Daoy (cell line): ENCODE measurements at regions not wholly inside any gene's neighbourhood (a gene's known extent, or its start where the extent isn't known, plus 50 kb on each side); places are given as distances from the start of the nearest gene placed in this dataset.
"Not testable (repeated sequence)": the region's sequence is repeated elsewhere in the genome, so short reads cannot be mapped to it uniquely, and the experiment has no call there.

Source experiments
- DNase-seq: peaks from one replicate; pipeline ENCODE4 v3.0.0-alpha.2; 2015; ENCODE audit warnings: low read depth

DNA sequence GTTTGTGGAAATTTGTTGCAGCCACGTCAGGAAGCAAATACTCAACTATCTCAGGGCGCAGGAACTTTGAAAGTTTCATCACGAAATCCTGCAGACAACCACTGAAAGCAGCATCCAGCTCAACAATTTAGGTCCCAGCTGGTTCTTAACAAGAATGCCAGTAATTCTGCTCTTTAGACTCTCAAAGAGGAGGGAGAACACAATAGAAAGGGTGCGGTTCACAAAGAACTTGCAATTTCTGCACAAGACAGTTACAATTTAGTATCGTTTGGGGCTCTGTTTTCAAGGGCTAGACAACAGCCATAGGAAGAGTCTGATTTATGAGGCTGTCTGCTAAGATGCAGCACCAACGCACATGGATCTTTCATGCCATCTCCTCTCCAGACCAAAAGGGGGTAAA, 223.1 kb downstream of the FGFR2 start:
- no peak for DNase-seq

DNA sequence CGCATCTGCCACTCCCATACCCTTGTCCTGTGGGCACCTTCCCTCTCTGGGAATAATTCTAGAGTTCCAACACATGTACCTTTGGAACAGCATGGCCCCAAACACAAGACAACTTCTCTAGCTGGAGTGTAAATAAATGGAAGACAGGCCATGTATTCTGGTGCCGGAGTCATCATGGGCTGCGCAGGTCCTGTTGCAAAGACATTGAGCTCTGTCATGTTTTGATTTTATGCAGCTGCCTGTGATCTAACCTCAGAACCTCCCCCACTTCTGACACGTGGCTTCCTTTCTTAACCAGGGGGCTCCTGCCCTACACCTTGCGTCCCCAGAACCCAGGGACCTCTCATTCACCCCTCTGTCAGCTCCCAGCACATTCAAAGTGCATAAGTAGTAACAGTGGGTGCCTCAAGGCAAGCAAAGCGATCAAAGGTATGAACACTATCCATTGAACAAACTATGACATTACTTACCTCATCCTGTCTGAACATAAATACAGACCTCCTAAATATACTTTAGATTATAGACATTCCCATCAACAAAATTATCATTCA, 219.9 kb downstream of the FGFR2 start:
- DNase-seq, result no peak

DNA sequence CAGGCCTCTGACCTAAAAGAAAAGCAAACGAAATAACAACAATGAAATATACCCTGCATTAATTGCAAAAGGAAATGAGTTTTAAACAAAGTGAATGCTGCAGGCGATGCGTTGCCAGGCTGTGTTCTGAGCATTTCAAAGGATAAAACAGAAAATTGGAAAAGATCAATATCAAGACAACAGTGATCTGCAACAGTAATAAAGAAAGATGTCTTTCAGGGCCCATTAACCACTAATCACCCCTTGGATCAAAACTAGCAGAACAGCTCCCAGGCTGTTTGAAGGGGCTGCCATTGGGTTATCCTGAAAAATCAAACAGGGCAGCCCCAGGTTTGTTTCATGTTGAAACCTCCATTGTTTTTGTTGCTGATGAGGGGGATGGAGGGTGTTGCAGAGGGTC, 219.2 kb downstream of the FGFR2 start:
- DNase-seq, result no peak

DNA sequence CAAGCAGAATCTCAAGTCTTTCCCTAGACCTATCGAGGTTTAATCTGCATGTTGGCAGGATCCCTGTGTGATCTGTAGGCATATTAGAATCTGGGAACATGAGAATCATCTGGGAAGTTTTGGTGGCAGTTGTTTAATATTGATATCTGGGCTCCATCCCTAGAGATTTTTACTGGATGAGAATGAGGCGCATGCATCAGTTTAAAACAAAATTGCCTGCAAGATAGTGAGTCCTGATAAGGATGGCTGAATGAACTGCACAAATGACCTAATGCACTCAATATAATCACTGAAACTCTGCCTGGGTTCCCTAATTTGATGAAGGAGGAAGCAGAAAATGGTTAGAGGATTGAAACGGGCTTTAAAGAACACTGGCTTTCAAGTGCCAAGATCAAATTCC, 218.0 kb downstream of the FGFR2 start:
- no peak for DNase-seq

DNA sequence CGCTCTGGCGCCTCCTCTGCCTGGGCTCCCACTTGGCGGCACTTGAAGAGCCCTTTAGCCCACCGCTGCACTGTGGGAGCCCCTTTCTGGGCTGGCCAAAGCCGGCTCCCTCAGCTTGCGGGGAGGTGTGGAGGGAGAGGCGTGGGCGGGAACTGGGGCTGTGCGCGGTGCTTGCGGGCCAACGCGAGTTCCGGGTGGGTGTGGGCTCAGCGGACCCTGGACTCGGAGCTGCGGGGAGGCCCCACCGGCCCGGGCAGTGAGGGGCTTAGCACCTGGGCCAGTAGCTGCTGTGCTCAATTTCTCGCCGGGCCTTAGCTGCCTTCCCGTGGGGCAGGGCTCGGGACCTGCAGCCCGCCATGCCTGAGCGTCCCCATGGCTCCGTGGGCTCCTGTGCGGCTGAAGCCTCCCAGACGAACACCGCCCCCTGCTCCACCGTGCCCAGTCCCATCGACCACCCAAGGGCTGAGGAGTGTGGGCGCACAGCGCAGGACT, 216.2 kb downstream of the FGFR2 start:
- not testable (repeated sequence) for DNase-seq

DNA sequence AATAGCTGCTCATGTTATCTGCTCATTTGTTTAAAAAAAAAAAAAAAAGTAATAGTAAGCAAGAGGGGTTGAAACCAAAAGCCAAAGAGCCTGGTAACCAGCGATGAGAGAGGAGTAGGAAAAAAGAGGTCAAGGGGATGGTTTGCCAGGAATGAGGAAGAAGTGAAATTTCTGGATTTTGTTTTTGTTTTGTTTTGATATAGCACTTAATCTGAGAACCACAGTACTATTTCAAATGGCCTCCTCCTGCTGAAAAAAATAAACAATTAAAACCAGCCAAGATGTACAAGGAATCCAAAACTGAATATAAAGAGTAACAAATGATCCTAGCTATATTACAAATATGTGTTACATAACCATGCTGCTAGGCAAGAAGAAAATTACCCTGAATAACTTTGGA, 213.1 kb downstream of the FGFR2 start:
- DNase-seq, result no peak

DNA sequence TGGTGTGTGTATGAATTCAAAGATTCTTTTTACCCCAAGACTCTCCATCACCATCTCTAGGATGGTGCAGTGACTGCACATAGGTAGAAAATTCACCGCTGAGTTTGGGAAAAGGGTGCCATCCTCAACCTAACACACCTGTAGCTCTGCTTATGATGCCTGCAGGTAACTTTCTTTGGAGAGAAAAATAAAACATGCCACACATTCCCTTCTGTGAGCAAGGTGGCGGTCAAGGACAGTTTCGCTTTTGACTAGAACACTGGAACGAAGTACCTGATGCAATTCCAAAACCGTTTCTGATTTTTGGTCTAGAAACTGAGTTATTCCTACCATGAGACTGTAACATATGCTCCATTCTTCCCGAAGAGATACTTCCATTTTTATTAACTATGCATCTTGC, 205.6 kb downstream of the FGFR2 start:
- no peak for DNase-seq

DNA sequence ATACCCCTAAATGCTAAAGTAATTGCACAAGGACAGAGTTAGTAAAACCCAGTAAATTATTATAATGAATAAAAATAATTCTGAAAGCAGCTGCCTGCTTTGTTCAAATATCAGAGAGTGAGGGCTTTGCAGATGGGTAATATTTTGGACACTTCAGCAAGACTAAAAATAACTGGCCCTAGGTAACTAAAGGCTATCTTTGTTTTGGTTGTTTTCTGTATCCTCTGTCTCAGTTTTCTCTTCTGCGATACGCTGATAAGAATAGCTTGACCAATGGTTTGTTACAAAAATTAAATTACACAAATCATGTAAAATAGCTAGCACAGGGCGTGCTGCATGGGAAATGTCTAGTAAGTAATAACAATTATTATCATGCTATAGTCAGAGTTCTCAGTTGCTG, 204.7 kb downstream of the FGFR2 start:
- DNase-seq, result no peak

DNA sequence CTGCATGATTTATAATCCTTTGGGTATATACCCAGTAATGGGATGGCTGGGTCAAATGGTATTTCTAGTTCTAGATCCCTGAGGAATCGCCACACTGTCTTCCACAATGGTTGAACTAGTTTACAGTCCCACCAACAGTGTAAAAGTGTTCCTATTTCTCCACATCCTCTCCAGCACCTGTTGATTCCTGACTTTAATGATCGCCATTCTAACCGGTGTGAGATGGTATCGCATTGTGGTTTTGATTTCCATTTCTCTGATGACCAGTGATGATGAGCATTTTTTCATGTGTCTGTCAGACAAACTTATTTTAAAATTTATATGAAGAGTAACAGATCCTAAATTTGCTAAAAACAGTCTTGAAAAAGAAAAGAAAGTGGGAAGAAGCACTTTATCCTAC, 197.7 kb downstream of the FGFR2 start:
- DNase-seq, result not testable (repeated sequence)

DNA sequence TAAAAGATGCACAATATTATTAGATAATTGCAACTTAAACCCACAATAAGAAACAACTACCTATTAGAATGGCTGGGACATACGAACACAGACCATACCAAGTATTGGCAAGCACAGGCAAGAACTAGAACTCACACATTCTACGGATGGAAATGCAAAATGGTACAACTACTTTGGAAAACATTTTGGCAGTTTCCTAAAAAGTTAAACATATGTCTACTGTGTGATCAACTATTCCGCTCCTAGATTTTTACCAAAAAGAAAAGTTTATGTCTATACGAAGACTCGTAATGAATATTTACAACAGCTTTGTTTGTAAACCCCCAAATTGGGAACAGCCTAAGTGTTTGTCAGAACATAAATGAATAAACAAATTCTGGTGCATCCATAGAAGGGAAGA, 194.7 kb downstream of the FGFR2 start:
- DNase-seq, result no peak

DNA sequence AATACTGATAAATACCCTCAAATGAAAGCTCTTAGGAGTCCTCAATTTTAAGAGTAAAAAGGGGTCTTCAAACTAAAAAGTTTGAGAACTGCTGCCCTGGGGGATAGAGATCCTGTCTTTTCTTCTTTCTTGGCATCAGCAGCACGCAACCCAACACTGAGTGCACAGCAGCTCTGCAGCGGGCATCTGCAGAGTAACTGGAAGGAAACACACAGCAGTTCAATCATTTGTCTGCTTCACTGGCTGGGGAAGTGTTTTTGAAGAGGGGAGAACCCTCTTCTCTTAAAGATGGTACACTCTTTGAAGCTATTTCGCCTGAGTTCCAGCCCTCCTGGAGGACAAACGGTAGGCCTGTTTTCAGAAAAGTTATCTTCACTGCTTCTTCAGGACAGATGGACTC, 193.6 kb downstream of the FGFR2 start:
- no peak for DNase-seq

DNA sequence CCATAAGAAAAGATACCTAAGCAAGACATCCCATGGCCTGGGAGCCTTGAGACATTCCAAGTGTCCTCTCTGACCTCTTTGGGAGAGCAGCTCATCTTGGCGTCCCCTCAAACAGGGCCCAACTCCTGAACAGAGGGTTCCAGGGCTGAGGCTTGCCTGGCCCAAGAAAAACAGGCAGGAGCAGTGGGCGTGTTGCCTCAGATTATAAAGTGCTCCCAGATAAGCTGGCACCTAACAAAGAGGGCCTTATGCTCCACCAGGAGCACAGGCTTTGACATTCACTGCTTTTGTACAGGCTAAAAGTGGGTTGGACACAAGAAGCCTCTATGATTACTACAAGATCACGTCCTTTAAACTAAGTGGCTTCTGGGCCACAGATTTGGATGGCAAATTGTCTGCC, 193.1 kb downstream of the FGFR2 start:
- no peak for DNase-seq

DNA sequence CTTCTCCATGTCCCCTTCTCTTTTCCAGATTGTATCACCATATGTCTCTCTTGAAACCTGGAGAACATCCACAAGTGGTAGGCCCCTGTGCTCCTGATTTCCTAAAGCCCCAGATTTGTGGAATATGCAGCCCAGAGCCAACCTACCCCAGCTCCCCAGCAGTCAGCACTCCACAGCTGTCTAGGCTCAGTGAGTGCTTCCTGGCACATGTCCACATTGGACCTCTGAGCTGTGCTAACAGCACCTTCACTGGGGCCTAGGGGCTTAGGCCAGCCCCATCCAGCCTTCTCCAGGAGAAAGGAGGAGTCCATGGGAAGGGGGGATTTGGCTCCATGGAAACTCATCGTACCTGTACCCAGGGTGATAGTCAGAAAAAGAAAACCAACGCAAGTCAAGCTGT, 192.7 kb downstream of the FGFR2 start:
- DNase-seq, result no peak

DNA sequence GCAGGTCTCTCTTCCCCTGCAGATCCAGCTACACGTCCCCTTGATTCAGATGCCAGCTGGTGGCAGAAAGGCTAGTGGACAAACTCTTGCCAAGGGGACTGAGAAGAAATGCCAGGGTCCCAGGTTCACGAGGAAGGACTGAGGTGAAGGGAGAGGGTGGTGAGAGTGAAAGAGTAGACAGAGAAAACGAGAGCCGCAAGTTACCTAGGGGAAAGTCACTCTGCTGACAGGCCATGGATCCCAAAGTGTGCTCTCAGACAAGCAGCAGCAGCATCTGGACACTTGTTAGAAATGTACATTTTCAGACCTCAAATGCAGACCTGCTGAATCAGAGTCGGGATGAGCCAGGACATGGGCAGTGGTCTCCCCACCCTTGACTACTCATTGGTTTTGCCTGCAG, 192.3 kb downstream of the FGFR2 start:
- no peak for DNase-seq

DNA sequence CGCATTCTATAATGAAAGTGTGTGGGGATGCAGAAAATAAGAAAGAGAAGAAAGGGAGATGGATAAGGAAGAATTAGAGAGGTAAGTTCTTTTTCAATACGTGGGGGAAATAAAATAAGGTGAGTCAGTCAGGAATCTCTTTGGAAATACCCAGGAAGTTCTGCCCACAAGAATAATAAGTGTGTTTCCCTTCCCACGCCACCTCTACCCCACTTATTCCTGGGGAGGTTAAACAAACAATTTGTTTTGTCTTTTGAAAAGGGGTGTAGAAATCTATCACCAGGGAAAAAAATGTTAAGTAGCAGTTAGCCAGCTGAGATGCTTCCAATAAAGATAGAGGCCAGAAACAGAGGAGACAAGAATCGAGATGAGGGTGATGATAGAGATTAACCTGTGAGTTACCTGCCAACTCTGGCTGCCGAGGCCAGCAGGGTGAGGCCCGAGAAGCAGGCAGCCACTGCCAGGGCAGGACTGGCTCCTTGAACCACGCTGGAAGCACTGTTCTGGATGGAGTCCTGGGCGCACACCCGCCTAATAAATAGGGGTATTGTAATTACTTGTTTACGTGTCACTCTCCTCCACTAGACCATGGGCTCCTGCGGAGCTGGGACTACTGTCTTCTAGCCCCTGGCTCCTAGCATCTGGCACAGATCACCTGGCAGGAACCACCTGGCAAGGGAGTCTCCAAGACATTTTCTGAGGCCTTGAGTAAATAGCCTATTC, 191.3 kb downstream of the FGFR2 start:
- DNase-seq, result peak; percentile 69

DNA sequence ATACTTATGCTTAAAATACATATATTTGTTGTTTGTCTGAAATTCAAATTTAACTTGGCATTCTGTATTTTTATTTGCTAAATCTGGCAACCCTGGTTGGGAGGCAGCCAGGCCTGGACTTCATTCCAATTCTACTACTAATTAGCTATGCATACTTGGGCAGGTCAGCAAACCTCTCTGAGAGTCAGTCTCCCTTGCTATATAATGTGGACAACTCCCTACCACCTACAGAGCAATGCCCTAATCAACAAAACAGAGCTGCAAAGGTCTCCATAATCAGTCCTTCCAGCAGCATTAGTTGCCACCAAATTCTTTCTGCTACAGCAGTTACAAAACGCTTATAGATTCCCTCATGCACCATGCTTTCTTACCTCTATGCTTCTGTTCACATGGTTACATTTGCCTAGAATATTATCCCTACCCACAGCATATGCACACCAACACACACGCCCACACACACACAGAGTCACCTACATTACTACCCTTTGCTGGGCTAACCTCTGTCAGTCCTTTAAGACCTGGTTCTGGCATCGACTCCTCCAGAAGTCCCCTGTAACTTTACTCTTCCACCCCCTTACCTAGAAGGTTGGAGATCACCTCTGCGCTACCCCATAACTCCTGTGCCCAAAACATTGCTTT, 188.7 kb downstream of the FGFR2 start:
- DNase-seq, result no peak

DNA sequence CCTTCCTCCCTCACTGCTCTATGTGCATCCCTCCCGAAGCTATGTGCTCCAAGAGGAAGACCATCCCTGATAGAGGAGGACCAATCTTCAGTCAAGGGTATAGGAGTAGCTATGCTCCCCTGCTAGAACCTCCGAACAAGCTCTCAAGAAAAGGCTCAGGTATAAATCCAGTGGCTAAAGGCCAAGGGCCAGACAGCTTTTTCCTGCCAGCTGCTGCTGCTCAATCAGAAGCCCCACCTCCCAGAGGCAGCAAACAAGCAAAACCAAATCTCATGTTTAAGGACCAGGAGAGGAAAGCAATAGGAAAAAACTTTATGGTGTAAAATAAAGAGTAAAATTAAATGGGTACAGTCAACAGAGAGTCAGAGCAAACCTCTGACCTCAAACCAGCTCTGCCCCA, 187.2 kb downstream of the FGFR2 start:
- no peak for DNase-seq

DNA sequence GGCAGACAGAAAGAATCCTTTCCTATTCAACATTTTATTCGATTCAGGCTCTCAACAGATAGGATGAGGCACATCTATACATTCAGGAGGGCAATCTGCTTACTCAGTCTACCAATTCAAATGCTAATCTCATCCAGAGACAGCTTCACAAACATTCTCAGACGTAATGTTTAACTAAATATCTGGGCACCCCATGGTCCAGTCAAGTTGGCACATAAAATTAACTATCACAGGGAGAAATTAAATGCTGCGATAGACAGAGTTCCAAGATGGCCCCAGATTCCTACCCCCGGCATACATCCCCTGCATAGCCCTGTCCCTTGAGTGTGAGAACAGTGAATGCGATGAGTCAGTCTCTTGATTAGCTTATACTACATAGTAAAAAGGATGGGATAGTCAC, 184.3 kb downstream of the FGFR2 start:
- DNase-seq, result no peak

DNA sequence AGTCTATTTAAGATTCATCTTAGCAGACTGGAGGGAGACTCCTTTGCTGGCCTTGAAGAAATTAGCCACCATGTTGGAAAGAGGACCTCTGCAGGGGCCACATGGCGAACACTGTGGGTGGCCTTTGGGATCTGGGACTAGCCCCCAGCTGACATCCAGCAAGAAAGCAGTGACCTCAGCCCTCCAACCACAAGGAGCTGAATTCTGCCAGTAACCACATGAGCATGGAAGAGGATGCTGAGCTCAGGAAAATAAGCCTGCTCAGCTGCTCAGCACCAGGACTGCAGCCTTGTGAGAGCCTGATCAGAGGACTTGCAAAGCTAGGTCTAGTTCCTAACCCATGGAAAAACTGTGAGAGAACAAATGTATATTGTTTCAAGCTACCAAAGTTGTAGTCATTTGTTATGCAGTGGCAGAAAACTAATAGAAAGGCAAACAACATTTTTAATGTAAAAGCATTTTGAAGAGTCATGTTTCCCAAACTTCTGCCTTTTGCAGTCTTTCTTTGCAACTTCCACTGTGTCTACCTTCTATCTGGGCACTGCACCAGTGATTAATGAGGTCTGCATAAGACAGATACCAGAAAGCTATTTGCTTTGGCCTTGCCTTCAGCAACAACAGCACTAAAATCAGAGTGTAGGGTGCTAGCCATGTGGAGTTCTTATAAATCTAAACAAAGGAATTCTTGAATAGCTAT, 183.7 kb downstream of the FGFR2 start:
- no peak for DNase-seq

DNA sequence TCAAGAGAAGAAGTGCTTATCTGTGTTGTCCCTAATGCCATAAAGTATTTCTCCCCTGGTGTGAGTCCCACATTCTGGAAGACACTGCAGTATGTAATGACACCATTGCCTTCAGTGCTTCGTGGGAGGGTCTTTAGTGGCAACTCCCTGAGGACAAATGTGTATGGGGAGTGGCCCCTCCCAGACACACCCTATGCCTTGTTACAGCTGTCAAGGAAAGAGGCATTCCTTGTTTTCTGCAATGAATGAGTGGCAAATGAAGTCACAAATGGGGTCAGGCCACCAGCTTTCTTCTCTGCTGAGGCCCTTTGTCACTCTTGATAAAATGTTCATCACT, 183.2 kb downstream of the FGFR2 start:
- no peak for DNase-seq

DNA sequence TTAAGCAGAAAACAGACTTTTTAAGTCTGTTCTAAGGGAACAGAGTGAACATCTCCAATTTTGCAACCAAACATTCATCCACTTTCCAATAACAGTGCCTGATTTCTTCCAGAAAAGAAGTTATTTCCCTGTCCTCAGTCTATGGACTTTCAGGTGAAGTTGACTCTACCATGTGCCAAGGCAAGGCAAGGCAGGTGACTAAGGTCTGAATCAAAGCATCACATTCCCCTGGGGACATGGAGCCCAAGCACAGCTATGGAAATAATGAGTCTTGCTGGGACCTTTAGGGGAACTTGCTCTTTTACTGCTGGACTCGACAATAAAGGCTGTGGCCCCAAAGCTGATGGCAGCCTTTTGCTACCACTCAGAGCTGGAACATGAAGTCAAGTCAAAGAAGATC, 182.2 kb downstream of the FGFR2 start:
- no peak for DNase-seq

DNA sequence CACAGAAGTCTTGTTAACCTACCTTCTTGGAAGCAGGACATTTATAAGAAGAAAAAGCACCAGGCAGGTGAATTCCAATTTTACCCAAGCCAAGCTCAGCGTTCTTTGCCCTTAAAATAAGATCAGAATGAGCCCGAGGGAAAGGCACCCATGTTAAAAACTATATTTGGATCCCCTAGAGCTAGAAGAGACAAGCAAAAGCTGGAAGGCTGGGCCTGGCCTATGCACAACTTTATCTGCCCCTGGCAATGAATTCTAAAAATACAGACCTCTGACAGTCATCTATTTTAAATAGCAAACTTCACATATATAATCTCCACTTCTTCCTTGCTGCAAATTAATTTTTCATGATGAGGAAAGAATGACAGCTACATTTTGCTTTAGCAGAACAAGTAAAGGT, 180.9 kb downstream of the FGFR2 start:
- DNase-seq, result no peak
